Osteoblast (primary cell): ENCODE measurements at regions not wholly inside any gene's neighbourhood (a gene's known extent, or its start where the extent isn't known, plus 50 kb on each side); places are given as distances from the start of the nearest gene placed in this dataset.
A peak's percentile ranks its signal among the peaks of the same experiment; 100 is the strongest.

Source experiments
- DNase-seq: peaks from one replicate; pipeline ENCODE4 v3.0.0; 2011; ENCODE audit warnings: low spot score, mixed read lengths; ENCODE audit not compliant: insufficient read length; ENCODE audit errors: missing footprints
- H2AFZ ChIP-seq: 2 replicates; pipeline ENCODE4 v1.6.0; 2011; ENCODE audit warnings: mild to moderate bottlenecking, low read length
- H3K27ac ChIP-seq: 2 replicates; pipeline ENCODE4 v1.5.1; 2011; ENCODE audit warnings: mild to moderate bottlenecking, low read depth, low read length, moderate library complexity
- H3K27me3 ChIP-seq: 2 replicates; pipeline ENCODE4 v1.6.0; 2012; ENCODE audit warnings: mild to moderate bottlenecking, control low read depth, inconsistent platforms, low read length, moderate library complexity; ENCODE audit not compliant: insufficient read depth
- H3K36me3 ChIP-seq: 2 replicates; pipeline ENCODE4 v1.5.1; 2011; ENCODE audit warnings: mild to moderate bottlenecking, low read length, control low read depth, moderate library complexity; ENCODE audit not compliant: insufficient read depth
- H3K4me1 ChIP-seq: 2 replicates; pipeline ENCODE4 v1.5.1; 2011; ENCODE audit warnings: mild to moderate bottlenecking, low read length, control low read depth, moderate library complexity; ENCODE audit not compliant: insufficient read depth
- H3K4me2 ChIP-seq: 2 replicates; pipeline ENCODE4 v1.6.0; 2011; ENCODE audit warnings: mild to moderate bottlenecking, low read length; ENCODE audit not compliant: insufficient read depth
- H3K4me3 ChIP-seq: fragments of 200-600 bp; sonication (generic); 3 replicates; pipeline ENCODE4 v1.5.1; 2012; ENCODE audit warnings: mild to moderate bottlenecking, low read length, inconsistent platforms; ENCODE audit not compliant: insufficient read depth
- H3K79me2 ChIP-seq: 2 replicates; pipeline ENCODE4 v1.6.0; 2012; ENCODE audit warnings: mild to moderate bottlenecking, low read length, control low read depth, inconsistent platforms; ENCODE audit not compliant: insufficient read depth
- H3K9me3 ChIP-seq: 2 replicates; pipeline ENCODE4 v1.5.1; 2011; ENCODE audit warnings: low read depth, low read length, control low read depth
- H4K20me1 ChIP-seq: 2 replicates; pipeline ENCODE4 v1.6.0; 2012; ENCODE audit warnings: mild to moderate bottlenecking, low read length, control low read depth; ENCODE audit not compliant: insufficient read depth
- CTCF ChIP-seq: IDR thresholded peaks from 2 replicates; pipeline ENCODE4 v1.5.1; 2011; ENCODE audit warnings: mild to moderate bottlenecking, low read depth, low read length, moderate library complexity; ENCODE audit errors: extremely low read depth

GRCh38 chr7:91533996-91534395, 269.8 kb downstream of the FZD1 start:
- no peak for TF ChIP-seq CTCF
- H3K9me3 ChIP-seq = no peaks in the 10 kb centered on the region
- H3K36me3 ChIP-seq = no peaks in the 10 kb centered on the region
- H3K27ac ChIP-seq = no peak overlapping the region
- H3K4me3 ChIP-seq = no peak overlapping the region
- no peaks in the 10 kb centered on the region for H3K79me2 ChIP-seq
- H3K4me2 ChIP-seq = no peak overlapping the region
- H2AFZ ChIP-seq = no peak overlapping the region
- DNase-seq = no peak
- no peaks in the 10 kb centered on the region for H4K20me1 ChIP-seq
- no peaks in the 10 kb centered on the region for H3K4me1 ChIP-seq
- H3K27me3 ChIP-seq = no peaks in the 10 kb centered on the region

- no peak for TF ChIP-seq CTCF
- H4K20me1 ChIP-seq = no peaks in the 10 kb centered on the region
- no peak overlapping the region for H3K27ac ChIP-seq
Observed at GRCh38 chr7:91537260-91538152, 273.3 kb downstream of the FZD1 start.

GRCh38 chr7:91541641-91542040, 277.4 kb downstream of the FZD1 start:
- H3K36me3 ChIP-seq = no peaks in the 10 kb centered on the region
- H3K27ac ChIP-seq = peak overlapping the region; percentile 29
- TF ChIP-seq CTCF = no peak
- H4K20me1 ChIP-seq = no peaks in the 10 kb centered on the region
- H3K79me2 ChIP-seq = no peaks in the 10 kb centered on the region
- H3K4me2 ChIP-seq = peak overlapping the region; percentile 7
- H3K9me3 ChIP-seq = no peaks in the 10 kb centered on the region
- no peaks in the 10 kb centered on the region for H3K27me3 ChIP-seq
- peaks cover 10% of the 10 kb centered on the region for H3K4me1 ChIP-seq
- no peak for DNase-seq
- H3K4me3 ChIP-seq = no peak overlapping the region
- H2AFZ ChIP-seq = no peak overlapping the region

More at GRCh38 chr7:91537260-91538152, 273.3 kb downstream of the FZD1 start:
- H3K9me3 ChIP-seq = no peaks in the 10 kb centered on the region
- no peak overlapping the region for H2AFZ ChIP-seq
- no peak overlapping the region for H3K4me2 ChIP-seq
- H3K4me3 ChIP-seq = no peak overlapping the region
- no peaks in the 10 kb centered on the region for H3K36me3 ChIP-seq
- peak; percentile 51 for DNase-seq
- no peaks in the 10 kb centered on the region for H3K79me2 ChIP-seq
- peaks cover 10% of the 10 kb centered on the region for H3K4me1 ChIP-seq
- no peaks in the 10 kb centered on the region for H3K27me3 ChIP-seq

GRCh38 chr7:91543646-91544045, 279.4 kb downstream of the FZD1 start:
- Histone ChIP-seq H3K79me2 (no peaks in the 10 kb centered on the region), H3K4me1 (peaks cover 10% of the 10 kb centered on the region), H3K27me3 (no peaks in the 10 kb centered on the region), H3K36me3 (no peaks in the 10 kb centered on the region), H3K27ac (no peak overlapping the region), H2AFZ (no peak overlapping the region), H3K9me3 (no peaks in the 10 kb centered on the region), H3K4me2 (no peak overlapping the region), H4K20me1 (no peaks in the 10 kb centered on the region), H3K4me3 (no peak overlapping the region)
- no peak for DNase-seq
- TF ChIP-seq CTCF = no peak
